BE2C (cell line): ENCODE measurements at regions not wholly inside any gene's neighbourhood (a gene's known extent, or its start where the extent isn't known, plus 50 kb on each side); places are given as distances from the start of the nearest gene placed in this dataset.

Source experiments
- DNase-seq: peaks from one replicate; pipeline ENCODE4 v3.0.0-alpha.2; 2020
- H3K27me3 ChIP-seq: fragments of 250-450 bp; sonication (Bioruptor Pico); 2 replicates; pipeline ENCODE4 v1.5.1; 2020; ENCODE audit warnings: mild to moderate bottlenecking
- H3K36me3 ChIP-seq: fragments of 250-450 bp; sonication (Bioruptor Pico); 2 replicates; pipeline ENCODE4 v1.5.1; 2020; ENCODE audit warnings: mild to moderate bottlenecking
- H3K4me1 ChIP-seq: fragments of 250-450 bp; sonication (Bioruptor Pico); 2 replicates; pipeline ENCODE4 v1.5.1; 2020
- H3K4me3 ChIP-seq: 2 replicates; pipeline ENCODE4 v1.5.1; 2011; ENCODE audit warnings: low read depth, low read length
- H3K9me3 ChIP-seq: fragments of 250-450 bp; sonication (Bioruptor Pico); 2 replicates; pipeline ENCODE4 v1.5.1; 2020
- TF ChIP-seq, protein P1 (sequence below): IDR thresholded peaks from 2 replicates; pipeline ENCODE4 v1.5.1; 2012; ENCODE audit warnings: mild to moderate bottlenecking, low read depth, low read length

DNA sequence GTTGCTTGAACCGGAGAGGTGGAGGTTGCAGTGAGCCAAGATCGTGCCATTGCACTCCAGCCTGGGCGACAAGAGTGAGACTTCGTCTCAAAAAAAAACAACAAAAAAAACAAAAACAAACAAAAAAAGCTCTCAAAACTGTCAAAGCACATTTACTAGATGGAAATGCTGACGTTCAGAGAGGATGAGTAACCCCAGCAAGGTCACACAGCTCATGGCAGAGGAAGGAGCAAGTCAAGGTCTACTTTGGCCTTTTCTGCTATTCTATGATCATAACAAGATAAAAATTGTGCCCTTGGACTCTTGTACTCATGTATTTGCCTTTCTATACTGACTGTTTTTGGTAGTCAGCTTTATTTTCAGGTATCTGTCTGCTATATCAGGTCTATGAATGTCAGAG lies 109.5 kb downstream of the ARL6IP6 start:
- Histone ChIP-seq H3K36me3 (no peaks in the 10 kb centered on the region), H3K4me1 (no peaks in the 10 kb centered on the region), H3K4me3 (no peak overlapping the region), H3K27me3 (no peaks in the 10 kb centered on the region), H3K9me3 (no peaks in the 10 kb centered on the region)
- DNase-seq, result no peak
- TF ChIP-seq, protein P1, sequence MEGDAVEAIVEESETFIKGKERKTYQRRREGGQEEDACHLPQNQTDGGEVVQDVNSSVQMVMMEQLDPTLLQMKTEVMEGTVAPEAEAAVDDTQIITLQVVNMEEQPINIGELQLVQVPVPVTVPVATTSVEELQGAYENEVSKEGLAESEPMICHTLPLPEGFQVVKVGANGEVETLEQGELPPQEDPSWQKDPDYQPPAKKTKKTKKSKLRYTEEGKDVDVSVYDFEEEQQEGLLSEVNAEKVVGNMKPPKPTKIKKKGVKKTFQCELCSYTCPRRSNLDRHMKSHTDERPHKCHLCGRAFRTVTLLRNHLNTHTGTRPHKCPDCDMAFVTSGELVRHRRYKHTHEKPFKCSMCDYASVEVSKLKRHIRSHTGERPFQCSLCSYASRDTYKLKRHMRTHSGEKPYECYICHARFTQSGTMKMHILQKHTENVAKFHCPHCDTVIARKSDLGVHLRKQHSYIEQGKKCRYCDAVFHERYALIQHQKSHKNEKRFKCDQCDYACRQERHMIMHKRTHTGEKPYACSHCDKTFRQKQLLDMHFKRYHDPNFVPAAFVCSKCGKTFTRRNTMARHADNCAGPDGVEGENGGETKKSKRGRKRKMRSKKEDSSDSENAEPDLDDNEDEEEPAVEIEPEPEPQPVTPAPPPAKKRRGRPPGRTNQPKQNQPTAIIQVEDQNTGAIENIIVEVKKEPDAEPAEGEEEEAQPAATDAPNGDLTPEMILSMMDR, result no peak

DNA sequence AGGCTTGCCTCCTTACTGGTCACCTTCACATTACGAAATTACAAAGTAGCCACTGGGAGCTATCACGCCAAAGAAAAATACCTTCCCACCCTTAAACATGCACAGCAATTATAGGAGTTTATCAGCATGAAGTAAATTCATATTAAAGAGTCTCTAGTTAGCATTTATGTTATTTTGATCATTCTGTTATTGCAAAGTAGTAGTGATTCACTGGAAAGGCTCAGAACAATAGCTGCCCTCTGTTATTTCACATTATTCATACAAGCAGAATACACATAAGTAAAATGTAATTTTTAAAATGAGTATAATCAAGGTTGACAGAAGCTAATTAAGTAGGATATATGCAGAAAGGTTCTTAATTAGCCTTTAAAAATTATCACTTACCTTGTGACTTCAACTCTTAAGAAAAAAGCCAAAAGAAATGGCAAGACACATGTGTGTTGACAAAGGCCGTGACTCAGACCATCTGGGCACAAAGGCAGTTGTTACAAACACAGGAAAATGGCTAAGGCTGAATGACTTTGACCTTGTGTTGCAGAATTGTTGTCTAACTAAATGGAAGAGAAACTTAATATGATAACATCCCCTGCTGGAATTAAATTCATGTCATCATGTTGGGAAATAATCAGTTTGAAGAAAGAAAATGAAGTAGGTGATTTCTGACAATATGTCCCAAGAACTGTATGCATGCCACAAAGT lies 108.3 kb downstream of the ARL6IP6 start:
- DNase-seq, result no peak
- Histone ChIP-seq H3K36me3 (no peaks in the 10 kb centered on the region), H3K27me3 (no peaks in the 10 kb centered on the region), H3K4me3 (no peak overlapping the region), H3K4me1 (no peaks in the 10 kb centered on the region), H3K9me3 (no peaks in the 10 kb centered on the region)
- TF ChIP-seq, protein P1, result no peak

DNA sequence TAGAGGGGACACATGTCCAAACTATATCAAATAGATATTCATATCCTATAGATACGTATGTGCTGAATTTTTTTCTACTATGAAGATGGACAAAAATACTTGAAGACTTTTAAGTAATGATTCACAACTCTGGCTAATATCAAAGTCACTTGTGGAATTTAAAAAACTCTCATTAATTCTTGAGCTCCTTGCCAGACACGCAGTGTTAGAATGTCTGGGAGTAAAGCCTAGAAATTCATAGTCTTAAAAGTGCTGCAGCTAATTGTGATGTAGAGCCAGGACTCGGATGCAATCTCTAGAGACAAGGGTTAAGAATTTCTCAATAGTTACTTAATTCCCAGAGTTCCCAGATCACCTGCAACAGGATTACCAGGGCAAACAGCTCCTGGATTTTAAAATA lies 107.4 kb downstream of the ARL6IP6 start:
- Histone ChIP-seq H3K4me3 (no peak overlapping the region), H3K27me3 (no peaks in the 10 kb centered on the region), H3K36me3 (no peaks in the 10 kb centered on the region), H3K4me1 (no peaks in the 10 kb centered on the region), H3K9me3 (no peaks in the 10 kb centered on the region)
- no peak for DNase-seq
- TF ChIP-seq, protein P1, result no peak

DNA sequence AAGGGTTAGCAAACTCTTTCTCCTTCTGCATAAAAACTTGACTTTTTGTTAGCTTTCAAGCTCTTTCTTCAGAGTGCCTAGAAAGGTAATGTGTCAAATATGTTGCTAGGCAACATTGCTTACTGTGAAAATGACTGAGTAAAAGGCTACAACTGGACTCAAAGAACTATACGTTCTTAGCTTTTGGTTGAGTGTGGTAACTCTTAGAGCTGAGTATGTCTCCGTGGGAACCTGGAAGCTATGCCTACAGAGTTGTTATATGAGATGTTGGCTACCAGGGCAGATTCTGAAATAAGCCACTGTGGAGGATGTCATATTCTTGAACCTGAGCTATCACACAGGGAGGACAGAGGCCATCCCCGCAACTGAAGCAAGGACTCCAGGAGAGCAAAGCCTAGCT lies 105.5 kb downstream of the ARL6IP6 start:
- no peaks in the 10 kb centered on the region for H3K36me3 ChIP-seq
- H3K9me3 ChIP-seq, result no peaks in the 10 kb centered on the region
- no peak for DNase-seq
- no peak overlapping the region for H3K4me3 ChIP-seq
- TF ChIP-seq, protein P1, result no peak
- no peaks in the 10 kb centered on the region for H3K27me3 ChIP-seq
- no peaks in the 10 kb centered on the region for H3K4me1 ChIP-seq

DNA sequence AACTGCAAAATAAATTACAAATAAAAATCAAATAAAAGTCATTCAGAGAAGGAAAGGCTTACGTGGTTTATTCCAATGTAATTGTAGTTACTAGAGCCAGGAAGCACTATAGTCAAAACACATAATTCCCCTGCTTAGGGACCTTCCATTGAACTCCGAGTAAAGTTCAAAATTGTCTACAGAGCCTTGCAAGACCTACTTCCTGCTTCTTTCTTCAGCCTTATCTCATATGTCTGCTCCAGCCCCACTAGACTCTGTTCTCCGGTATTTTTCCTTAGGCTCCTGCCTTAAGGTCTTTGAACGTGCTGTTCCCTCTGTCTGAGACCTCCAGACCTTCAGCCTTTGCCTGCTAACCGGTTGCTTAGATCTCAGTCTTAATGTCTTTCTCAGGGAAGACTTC lies 104.3 kb downstream of the ARL6IP6 start:
- H3K27me3 ChIP-seq, result no peaks in the 10 kb centered on the region
- H3K4me1 ChIP-seq, result no peaks in the 10 kb centered on the region
- no peak for DNase-seq
- no peaks in the 10 kb centered on the region for H3K36me3 ChIP-seq
- TF ChIP-seq, protein P1, result no peak
- no peak overlapping the region for H3K4me3 ChIP-seq
- no peaks in the 10 kb centered on the region for H3K9me3 ChIP-seq

DNA sequence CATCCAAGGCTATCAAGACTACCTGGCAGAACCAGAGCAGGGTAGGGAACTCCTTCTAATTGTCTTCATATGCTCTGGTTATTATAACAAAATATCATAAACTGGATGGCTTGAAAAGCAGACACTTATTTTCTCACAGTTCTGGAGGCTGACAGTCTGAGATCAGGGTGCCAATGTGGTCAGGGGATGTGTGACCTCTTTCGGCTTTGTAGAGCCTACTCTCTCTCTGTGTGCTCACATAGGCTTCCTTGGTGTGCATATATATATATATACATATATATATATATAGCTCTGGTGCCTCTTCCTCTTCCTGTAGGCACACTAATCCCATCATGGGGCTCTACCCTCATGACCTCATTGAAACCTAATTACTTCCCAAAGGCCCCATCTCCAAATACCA lies 101.6 kb downstream of the ARL6IP6 start:
- H3K9me3 ChIP-seq, result no peaks in the 10 kb centered on the region
- TF ChIP-seq, protein P1, result no peak
- no peaks in the 10 kb centered on the region for H3K36me3 ChIP-seq
- no peaks in the 10 kb centered on the region for H3K4me1 ChIP-seq
- no peak overlapping the region for H3K4me3 ChIP-seq
- no peaks in the 10 kb centered on the region for H3K27me3 ChIP-seq
- DNase-seq, result no peak
